ENCODE measurements at regions not wholly inside any gene's neighbourhood (a gene's known extent, or its start where the extent isn't known, plus 50 kb on each side); places are given as distances from the start of the nearest gene placed in this dataset.

DNA sequence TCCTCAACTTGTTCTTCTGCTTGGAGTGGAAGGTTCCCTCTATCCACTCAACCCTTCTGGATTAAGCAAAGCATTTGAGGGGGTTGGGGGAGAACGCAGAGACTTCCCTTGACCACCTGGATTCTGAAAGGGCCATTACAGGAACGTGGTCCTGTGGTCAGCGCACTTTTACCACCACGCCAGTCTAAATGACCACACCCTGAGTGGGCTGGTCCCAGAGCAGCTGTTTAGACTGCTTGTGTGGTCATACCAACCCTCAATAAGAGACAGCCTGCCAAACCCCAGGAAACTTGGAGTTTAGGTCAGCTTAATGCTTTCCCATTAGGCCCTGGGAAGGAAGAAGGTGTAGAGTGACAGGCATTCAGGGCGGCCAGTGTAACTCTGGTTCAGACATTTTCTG is 165.5 kb upstream of the ATP2B1 start:
- no peak for TF ChIP-seq RAD51 (IDR thresholded peaks at IDR 0.05)
- TF ChIP-seq EGR1 (IDR thresholded peaks at IDR 0.05; ENCODE audit: borderline replicate concordance in 1 of 2, low read depth in 2 of 2, low read length in 2 of 2): no peak
- no peak for TF ChIP-seq WRNIP1 (IDR thresholded peaks at IDR 0.05; ENCODE audit: borderline replicate concordance, low read depth, low read length)
- no peak for TF ChIP-seq SUZ12 (IDR thresholded peaks at IDR 0.05; ENCODE audit: unreplicated experiment)
- TF ChIP-seq, protein P1, sequence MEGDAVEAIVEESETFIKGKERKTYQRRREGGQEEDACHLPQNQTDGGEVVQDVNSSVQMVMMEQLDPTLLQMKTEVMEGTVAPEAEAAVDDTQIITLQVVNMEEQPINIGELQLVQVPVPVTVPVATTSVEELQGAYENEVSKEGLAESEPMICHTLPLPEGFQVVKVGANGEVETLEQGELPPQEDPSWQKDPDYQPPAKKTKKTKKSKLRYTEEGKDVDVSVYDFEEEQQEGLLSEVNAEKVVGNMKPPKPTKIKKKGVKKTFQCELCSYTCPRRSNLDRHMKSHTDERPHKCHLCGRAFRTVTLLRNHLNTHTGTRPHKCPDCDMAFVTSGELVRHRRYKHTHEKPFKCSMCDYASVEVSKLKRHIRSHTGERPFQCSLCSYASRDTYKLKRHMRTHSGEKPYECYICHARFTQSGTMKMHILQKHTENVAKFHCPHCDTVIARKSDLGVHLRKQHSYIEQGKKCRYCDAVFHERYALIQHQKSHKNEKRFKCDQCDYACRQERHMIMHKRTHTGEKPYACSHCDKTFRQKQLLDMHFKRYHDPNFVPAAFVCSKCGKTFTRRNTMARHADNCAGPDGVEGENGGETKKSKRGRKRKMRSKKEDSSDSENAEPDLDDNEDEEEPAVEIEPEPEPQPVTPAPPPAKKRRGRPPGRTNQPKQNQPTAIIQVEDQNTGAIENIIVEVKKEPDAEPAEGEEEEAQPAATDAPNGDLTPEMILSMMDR (IDR thresholded peaks at IDR 0.05 in 2 of 3, conservative IDR thresholded peaks at IDR 0.05 in 1 of 3; ENCODE audit: control insufficient read depth in 2 of 3, extremely low read depth in 1 of 3, insufficient read depth in 1 of 3, low read depth in 3 of 3, low read length in 3 of 3): no peak
- no peak for TF ChIP-seq SMARCA5 (IDR thresholded peaks at IDR 0.05)
- TF ChIP-seq EZH2 (IDR thresholded peaks at IDR 0.05; ENCODE audit: borderline replicate concordance, control insufficient read depth, low read depth, low read length): no peak
- TF ChIP-seq, protein P2, sequence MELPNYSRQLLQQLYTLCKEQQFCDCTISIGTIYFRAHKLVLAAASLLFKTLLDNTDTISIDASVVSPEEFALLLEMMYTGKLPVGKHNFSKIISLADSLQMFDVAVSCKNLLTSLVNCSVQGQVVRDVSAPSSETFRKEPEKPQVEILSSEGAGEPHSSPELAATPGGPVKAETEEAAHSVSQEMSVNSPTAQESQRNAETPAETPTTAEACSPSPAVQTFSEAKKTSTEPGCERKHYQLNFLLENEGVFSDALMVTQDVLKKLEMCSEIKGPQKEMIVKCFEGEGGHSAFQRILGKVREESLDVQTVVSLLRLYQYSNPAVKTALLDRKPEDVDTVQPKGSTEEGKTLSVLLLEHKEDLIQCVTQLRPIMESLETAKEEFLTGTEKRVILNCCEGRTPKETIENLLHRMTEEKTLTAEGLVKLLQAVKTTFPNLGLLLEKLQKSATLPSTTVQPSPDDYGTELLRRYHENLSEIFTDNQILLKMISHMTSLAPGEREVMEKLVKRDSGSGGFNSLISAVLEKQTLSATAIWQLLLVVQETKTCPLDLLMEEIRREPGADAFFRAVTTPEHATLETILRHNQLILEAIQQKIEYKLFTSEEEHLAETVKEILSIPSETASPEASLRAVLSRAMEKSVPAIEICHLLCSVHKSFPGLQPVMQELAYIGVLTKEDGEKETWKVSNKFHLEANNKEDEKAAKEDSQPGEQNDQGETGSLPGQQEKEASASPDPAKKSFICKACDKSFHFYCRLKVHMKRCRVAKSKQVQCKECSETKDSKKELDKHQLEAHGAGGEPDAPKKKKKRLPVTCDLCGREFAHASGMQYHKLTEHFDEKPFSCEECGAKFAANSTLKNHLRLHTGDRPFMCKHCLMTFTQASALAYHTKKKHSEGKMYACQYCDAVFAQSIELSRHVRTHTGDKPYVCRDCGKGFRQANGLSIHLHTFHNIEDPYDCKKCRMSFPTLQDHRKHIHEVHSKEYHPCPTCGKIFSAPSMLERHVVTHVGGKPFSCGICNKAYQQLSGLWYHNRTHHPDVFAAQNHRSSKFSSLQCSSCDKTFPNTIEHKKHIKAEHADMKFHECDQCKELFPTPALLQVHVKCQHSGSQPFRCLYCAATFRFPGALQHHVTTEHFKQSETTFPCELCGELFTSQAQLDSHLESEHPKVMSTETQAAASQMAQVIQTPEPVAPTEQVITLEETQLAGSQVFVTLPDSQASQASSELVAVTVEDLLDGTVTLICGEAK (IDR thresholded peaks at IDR 0.05; ENCODE audit: borderline replicate concordance): no peak
- TF ChIP-seq STAT3 (IDR thresholded peaks at IDR 0.05; ENCODE audit: low read depth, low read length): no peak
- no peak for TF ChIP-seq GABPA (IDR thresholded peaks at IDR 0.05; ENCODE audit: low read depth)
- TF ChIP-seq TARDBP (IDR thresholded peaks at IDR 0.05; ENCODE audit: borderline replicate concordance): no peak
- TF ChIP-seq, protein P3, sequence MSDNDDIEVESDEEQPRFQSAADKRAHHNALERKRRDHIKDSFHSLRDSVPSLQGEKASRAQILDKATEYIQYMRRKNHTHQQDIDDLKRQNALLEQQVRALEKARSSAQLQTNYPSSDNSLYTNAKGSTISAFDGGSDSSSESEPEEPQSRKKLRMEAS (IDR thresholded peaks at IDR 0.05; ENCODE audit: low read depth, low read length): no peak

All from GM12878 (cell line).